MM.1S (cell line): ENCODE measurements at regions not wholly inside any gene's neighbourhood (a gene's known extent, or its start where the extent isn't known, plus 50 kb on each side); places are given as distances from the start of the nearest gene placed in this dataset.

Experiments used
- DNase-seq: peaks from one replicate; pipeline ENCODE4 v3.0.0-alpha.2; 2015
- H2AFZ ChIP-seq: fragments of 300-600 bp; sonication (generic); 2 replicates; pipeline ENCODE4 v1.6.0; 2016; ENCODE audit warnings: antibody characterized with exemption, low read length
- H3F3A ChIP-seq: fragments of 300-600 bp; sonication (generic); 2 replicates; pipeline ENCODE4 v1.6.1; 2016; ENCODE audit warnings: mild to moderate bottlenecking, antibody characterized with exemption, low read length, moderate library complexity, mixed read lengths; ENCODE audit not compliant: insufficient read depth
- H3K27ac ChIP-seq: fragments of 300-600 bp; sonication (generic); 2 replicates; pipeline ENCODE4 v1.5.1; 2016; ENCODE audit warnings: mild to moderate bottlenecking, low read length
- H3K27me3 ChIP-seq: fragments of 300-600 bp; sonication (generic); replicated peaks from 2 replicates; pipeline ENCODE4 v1.6.0; 2016; ENCODE audit warnings: low read length; ENCODE audit not compliant: insufficient read depth
- H3K36me3 ChIP-seq: fragments of 300-600 bp; sonication (generic); replicated peaks from 2 replicates; pipeline ENCODE4 v1.6.1; 2016; ENCODE audit warnings: mild to moderate bottlenecking, low read length, mixed read lengths; ENCODE audit not compliant: insufficient read depth
- H3K4me1 ChIP-seq: fragments of 300-600 bp; sonication (generic); 2 replicates; pipeline ENCODE4 v1.6.1; 2016; ENCODE audit warnings: low read length, mixed read lengths
- H3K4me2 ChIP-seq: fragments of 300-600 bp; sonication (generic); 2 replicates; pipeline ENCODE4 v1.6.0; 2016; ENCODE audit warnings: low read depth, low read length
- H3K4me3 ChIP-seq: fragments of 300-600 bp; sonication (generic); 2 replicates; pipeline ENCODE4 v1.5.1; 2016; ENCODE audit warnings: low read length, mixed read lengths
- H3K79me2 ChIP-seq: fragments of 300-600 bp; sonication (generic); 2 replicates; pipeline ENCODE4 v1.6.1; 2016; ENCODE audit warnings: mixed run types, low read length, mixed read lengths
- H3K9ac ChIP-seq: fragments of 300-600 bp; sonication (generic); 2 replicates; pipeline ENCODE4 v1.6.1; 2016; ENCODE audit warnings: low read length, mixed read lengths
- H3K9me2 ChIP-seq: fragments of 300-600 bp; sonication (generic); replicated peaks from 2 replicates; pipeline ENCODE4 v1.6.1; 2016; ENCODE audit warnings: mild to moderate bottlenecking, low read length, mixed read lengths; ENCODE audit not compliant: insufficient read depth
- H3K9me3 ChIP-seq: fragments of 300-600 bp; sonication (generic); replicated peaks from 2 replicates; pipeline ENCODE4 v1.6.1; 2016; ENCODE audit warnings: mild to moderate bottlenecking, low read length, mixed read lengths; ENCODE audit not compliant: insufficient read depth
- H4K20me1 ChIP-seq: fragments of 300-600 bp; sonication (generic); 2 replicates; pipeline ENCODE4 v1.6.1; 2016; ENCODE audit warnings: mild to moderate bottlenecking, low read length, moderate library complexity, mixed read lengths; ENCODE audit not compliant: insufficient read depth
- CTCF ChIP-seq: fragments of 300-600 bp; sonication (generic); IDR thresholded peaks from 2 replicates; pipeline ENCODE4 v1.5.1; 2016; ENCODE audit warnings: antibody characterized with exemption, low read length, mixed read lengths
- EZH2 ChIP-seq: fragments of 300-600 bp; sonication (generic); optimal IDR thresholded peaks from 2 replicates; pipeline ENCODE3; 2017; ENCODE audit warnings: low read depth, mild to moderate bottlenecking, antibody characterized with exemption, low read length, mixed read lengths
- EZH2phosphoT487 ChIP-seq: fragments of 300-600 bp; sonication (generic); IDR thresholded peaks from 2 replicates; pipeline ENCODE4 v1.6.1; 2018; ENCODE audit warnings: antibody characterized with exemption, low read length

GRCh38 chr16:13300066-13300840 is 398.9 kb downstream of the SHISA9 start:
- DNase-seq, result no peak
- no peaks in the 10 kb centered on the region for H3K9me3 ChIP-seq
- no peak overlapping the region for H3K4me3 ChIP-seq
- H3K4me2 ChIP-seq, result no peak overlapping the region
- H3K4me1 ChIP-seq, result no peaks in the 10 kb centered on the region
- no peaks in the 10 kb centered on the region for H3K36me3 ChIP-seq
- H3K9ac ChIP-seq, result no peak overlapping the region
- no peaks in the 10 kb centered on the region for H4K20me1 ChIP-seq
- H3K79me2 ChIP-seq, result no peaks in the 10 kb centered on the region
- TF ChIP-seq EZH2 (no peak), CTCF (no peak), EZH2phosphoT487 (no peak)
- no peak overlapping the region for H2AFZ ChIP-seq
- H3F3A ChIP-seq, result no peaks in the 10 kb centered on the region
- H3K9me2 ChIP-seq, result no peaks in the 10 kb centered on the region
- no peaks in the 10 kb centered on the region for H3K27me3 ChIP-seq
- no peak overlapping the region for H3K27ac ChIP-seq

GRCh38 chr16:13305019-13305755 is 403.8 kb downstream of the SHISA9 start:
- H3K4me3 ChIP-seq, result no peak overlapping the region
- no peak for DNase-seq
- no peaks in the 10 kb centered on the region for H3K4me1 ChIP-seq
- H3F3A ChIP-seq, result no peaks in the 10 kb centered on the region
- no peaks in the 10 kb centered on the region for H3K9me3 ChIP-seq
- H3K9me2 ChIP-seq, result no peaks in the 10 kb centered on the region
- no peaks in the 10 kb centered on the region for H3K79me2 ChIP-seq
- H3K27ac ChIP-seq, result no peak overlapping the region
- H3K27me3 ChIP-seq, result no peaks in the 10 kb centered on the region
- no peak for TF ChIP-seq CTCF
- no peak for TF ChIP-seq EZH2phosphoT487
- TF ChIP-seq EZH2, result no peak
- H4K20me1 ChIP-seq, result no peaks in the 10 kb centered on the region
- no peak overlapping the region for H2AFZ ChIP-seq
- H3K9ac ChIP-seq, result no peak overlapping the region
- no peak overlapping the region for H3K4me2 ChIP-seq
- H3K36me3 ChIP-seq, result no peaks in the 10 kb centered on the region

DNA sequence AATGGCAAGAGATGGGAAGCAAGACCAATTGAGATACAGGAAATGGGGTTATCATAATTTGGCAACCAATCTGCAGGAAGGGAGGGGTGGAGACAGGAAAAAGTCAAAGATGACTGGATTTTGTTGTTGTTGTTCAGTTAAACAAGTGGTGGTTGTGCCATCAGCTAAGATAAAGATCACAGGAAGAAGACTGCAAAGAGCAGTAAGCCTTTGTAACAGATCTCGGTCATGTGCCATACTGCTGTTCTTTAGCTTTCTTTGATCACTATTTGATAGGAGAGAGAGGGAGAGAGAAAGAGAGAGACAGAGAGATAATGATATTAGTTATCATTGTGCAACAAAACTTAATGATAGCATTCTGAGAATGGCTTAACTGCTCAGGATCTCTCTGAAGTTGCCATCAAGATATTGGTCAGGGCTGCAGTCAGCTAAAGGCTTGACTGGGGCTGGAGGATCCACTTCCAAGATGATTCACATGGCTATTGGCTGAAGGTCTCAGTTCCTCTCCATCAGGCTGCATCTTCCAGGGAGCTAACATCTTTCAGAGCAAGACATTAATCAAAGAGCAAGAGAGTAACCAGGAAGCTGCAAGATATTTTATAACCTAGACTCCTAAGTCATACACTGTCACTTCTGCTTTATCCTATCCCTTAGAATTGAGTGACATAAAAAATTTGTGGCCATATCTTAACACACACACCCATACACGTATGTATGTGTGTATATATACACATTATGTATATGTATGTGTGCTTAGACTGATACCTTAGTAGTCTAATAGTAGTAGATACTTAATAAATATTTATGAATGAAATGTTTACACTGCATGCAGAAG is 405.0 kb downstream of the SHISA9 start:
- Histone ChIP-seq H3K9me3 (no peaks in the 10 kb centered on the region), H2AFZ (no peak overlapping the region), H3F3A (no peaks in the 10 kb centered on the region), H3K9me2 (no peaks in the 10 kb centered on the region), H3K27ac (no peak overlapping the region), H4K20me1 (no peaks in the 10 kb centered on the region), H3K4me2 (no peak overlapping the region), H3K9ac (no peak overlapping the region), H3K4me1 (no peaks in the 10 kb centered on the region), H3K36me3 (no peaks in the 10 kb centered on the region), H3K79me2 (no peaks in the 10 kb centered on the region), H3K27me3 (no peaks in the 10 kb centered on the region), H3K4me3 (no peak overlapping the region)
- no peak for DNase-seq
- TF ChIP-seq EZH2phosphoT487 (no peak), EZH2 (no peak), CTCF (no peak)
